IMR-90 (cell line): ENCODE measurements at regions not wholly inside any gene's neighbourhood (a gene's known extent, or its start where the extent isn't known, plus 50 kb on each side); places are given as distances from the start of the nearest gene placed in this dataset.

Experiments used
- BHLHE40 ChIP-seq: fragments of 150-350 bp; IDR thresholded peaks from 2 replicates; pipeline ENCODE4 v1.6.1; 2016; ENCODE audit warnings: mild to moderate bottlenecking, low read depth, low read length
- CHD1 ChIP-seq: IDR thresholded peaks from 2 replicates; pipeline ENCODE4 v1.6.1; 2012; ENCODE audit warnings: low read depth, low read length, improper control_type of control experiment
- CTCF ChIP-seq: conservative IDR thresholded peaks from 2 replicates; pipeline ENCODE4 v1.5.1; 2012; ENCODE audit warnings: mild to moderate bottlenecking, low read depth, low read length, improper control_type of control experiment
- ELK1 ChIP-seq: fragments of 150-350 bp; IDR thresholded peaks from 2 replicates; pipeline ENCODE4 v1.6.1; 2016; ENCODE audit warnings: low read depth, mild to moderate bottlenecking, low read length, moderate library complexity, borderline replicate concordance
- MAFK ChIP-seq: IDR thresholded peaks from 2 replicates; pipeline ENCODE4 v1.6.1; 2012; ENCODE audit warnings: low read depth, low read length, improper control_type of control experiment
- MXI1 ChIP-seq: IDR thresholded peaks from 2 replicates; pipeline ENCODE4 v1.6.1; 2012; ENCODE audit warnings: low read depth, mild to moderate bottlenecking, low read length, moderate library complexity, borderline replicate concordance
- POLR2A ChIP-seq: IDR thresholded peaks from 2 replicates; pipeline ENCODE4 v1.6.1; 2012; ENCODE audit warnings: mild to moderate bottlenecking, low read depth, low read length
- USF2 ChIP-seq: fragments of 150-350 bp; IDR thresholded peaks from 2 replicates; pipeline ENCODE4 v1.6.1; 2017; ENCODE audit warnings: mild to moderate bottlenecking, antibody characterized with exemption, low read length, low read depth

GRCh38 chr10:43796781-43797180 lies 148.1 kb upstream of the ZNF32 start:
- no peak for TF ChIP-seq CTCF
- no peak for TF ChIP-seq MAFK
- TF ChIP-seq POLR2A: no peak
- no peak for TF ChIP-seq ELK1
- TF ChIP-seq USF2: no peak
- no peak for TF ChIP-seq CHD1
- no peak for TF ChIP-seq MXI1
- no peak for TF ChIP-seq BHLHE40
